HG02588 (cell line): ENCODE measurements at regions not wholly inside any gene's neighbourhood (a gene's known extent, or its start where the extent isn't known, plus 50 kb on each side); places are given as distances from the start of the nearest gene placed in this dataset.

Source experiments
- ATAC-seq: cut with Tn5 transposase; IDR thresholded peaks from one replicate; pipeline ENCODE4 v1.9.1; 2021; ENCODE audit warnings: mild to moderate bottlenecking, moderate library complexity; ENCODE audit not compliant: unreplicated experiment

GRCh38 chr12:67202678-67203012 is 66.5 kb upstream of the CAND1 start:
- no peak for ATAC-seq

GRCh38 chr12:67208281-67209067 is 60.7 kb upstream of the CAND1 start:
- no peak for ATAC-seq

- ATAC-seq: no peak
Measured at GRCh38 chr12:67211029-67211428, 58.1 kb upstream of the CAND1 start.

- ATAC-seq: no peak
Measured at GRCh38 chr12:67211494-67211893, 57.7 kb upstream of the CAND1 start.

- ATAC-seq: no peak
Measured at GRCh38 chr12:67217647-67218046, 51.5 kb upstream of the CAND1 start.
